Smooth muscle cell (in vitro differentiated cells): ENCODE measurements at regions not wholly inside any gene's neighbourhood (a gene's known extent, or its start where the extent isn't known, plus 50 kb on each side); places are given as distances from the start of the nearest gene placed in this dataset.

Experiments
- DNase-seq: peaks from one replicate; lab custom pipeline; 2025; ENCODE audit not compliant: unreplicated experiment; lab: John Stamatoyannopoulos, UW
- H2AFZ ChIP-seq: fragments of 200-600 bp; sonication (generic); 2 replicates; pipeline ENCODE4 v1.6.0; 2016; ENCODE audit warnings: antibody characterized with exemption, low read depth, mild to moderate bottlenecking
- H3F3A ChIP-seq: fragments of 200-600 bp; sonication (generic); 2 replicates; pipeline ENCODE4 v1.6.0; 2017; ENCODE audit warnings: antibody characterized with exemption, low read depth
- H3K27ac ChIP-seq: fragments of 200-600 bp; sonication (generic); 2 replicates; pipeline ENCODE4 v1.5.1; 2016; ENCODE audit warnings: low read depth, mild to moderate bottlenecking
- H3K27me3 ChIP-seq: fragments of 200-600 bp; sonication (generic); 2 replicates; pipeline ENCODE4 v1.6.1; 2016; ENCODE audit warnings: low read depth, mild to moderate bottlenecking
- H3K36me3 ChIP-seq: fragments of 200-600 bp; sonication (generic); 2 replicates; pipeline ENCODE4 v1.5.1; 2016; ENCODE audit warnings: low read depth
- H3K4me1 ChIP-seq: fragments of 200-600 bp; sonication (generic); 2 replicates; pipeline ENCODE4 v1.5.1; 2016; ENCODE audit warnings: low read depth
- H3K4me2 ChIP-seq: fragments of 200-600 bp; sonication (generic); 2 replicates; pipeline ENCODE4 v1.6.0; 2016; ENCODE audit warnings: mild to moderate bottlenecking
- H3K4me3 ChIP-seq: fragments of 200-600 bp; sonication (generic); 2 replicates; pipeline ENCODE4 v1.5.1; 2016; ENCODE audit warnings: mild to moderate bottlenecking
- H3K79me2 ChIP-seq: fragments of 200-600 bp; sonication (generic); 2 replicates; pipeline ENCODE4 v1.6.0; 2016; ENCODE audit warnings: low read depth, mild to moderate bottlenecking
- H3K9ac ChIP-seq: fragments of 200-600 bp; sonication (generic); 2 replicates; pipeline ENCODE4 v1.6.0; 2016; ENCODE audit warnings: low read depth
- H3K9me3 ChIP-seq: fragments of 200-600 bp; sonication (generic); replicated peaks from 2 replicates; pipeline ENCODE4 v1.5.1; 2016; ENCODE audit warnings: low read depth
- H4K20me1 ChIP-seq: fragments of 200-600 bp; sonication (generic); 2 replicates; pipeline ENCODE4 v1.6.0; 2016; ENCODE audit warnings: low read depth
- CTCF ChIP-seq: fragments of 200-600 bp; sonication (generic); IDR thresholded peaks from 2 replicates; pipeline ENCODE4 v1.5.1; 2017; ENCODE audit warnings: borderline replicate concordance, mild to moderate bottlenecking, antibody characterized with exemption; ENCODE audit not compliant: insufficient read depth, poor library complexity, severe bottlenecking
- WGBS: methylation state at CpG from one replicate; pipeline ENCODE4 v1.1.7; 2016; ENCODE audit warnings: low lambda C conversion rate; 5-methylcytosine and 5-hydroxymethylcytosine counted together

- Histone ChIP-seq H3K27ac (no peak overlapping the region), H3K4me3 (no peak overlapping the region), H4K20me1 (no peaks in the 10 kb centered on the region), H3K4me1 (no peaks in the 10 kb centered on the region), H3K79me2 (no peaks in the 10 kb centered on the region), H3K9ac (no peak overlapping the region), H3K36me3 (no peaks in the 10 kb centered on the region), H3K4me2 (no peak overlapping the region), H3K9me3 (no peaks in the 10 kb centered on the region), H2AFZ (no peak overlapping the region), H3K27me3 (no peaks in the 10 kb centered on the region), H3F3A (no peaks in the 10 kb centered on the region)
- no peak for TF ChIP-seq CTCF
- WGBS: 88% methylated on average over 2 of the region's 2 CpGs
- no peak for DNase-seq
Measured at GRCh38 chr21:24148461-24148860, 1458.8 kb downstream of the MRPL39 start.

- Histone ChIP-seq H3F3A (no peaks in the 10 kb centered on the region), H3K27ac (no peak overlapping the region), H3K4me1 (no peaks in the 10 kb centered on the region), H3K9me3 (no peaks in the 10 kb centered on the region), H3K27me3 (no peaks in the 10 kb centered on the region), H2AFZ (no peak overlapping the region), H3K4me2 (no peak overlapping the region), H3K4me3 (no peak overlapping the region), H3K79me2 (no peaks in the 10 kb centered on the region), H3K9ac (no peak overlapping the region), H3K36me3 (no peaks in the 10 kb centered on the region), H4K20me1 (no peaks in the 10 kb centered on the region)
- DNase-seq: no peak
- WGBS: 79% methylated on average over 3 of the region's 3 CpGs
- TF ChIP-seq CTCF: no peak
Measured at GRCh38 chr21:24147674-24148073, 1459.6 kb downstream of the MRPL39 start.

GRCh38 chr21:24131056-24131455 is 1476.2 kb downstream of the MRPL39 start:
- H4K20me1 ChIP-seq: no peaks in the 10 kb centered on the region
- WGBS: 11% methylated on average over 1 of the region's 1 CpG
- no peaks in the 10 kb centered on the region for H3F3A ChIP-seq
- H3K27me3 ChIP-seq: no peaks in the 10 kb centered on the region
- H3K4me3 ChIP-seq: no peak overlapping the region
- H2AFZ ChIP-seq: no peak overlapping the region
- no peak overlapping the region for H3K4me2 ChIP-seq
- no peaks in the 10 kb centered on the region for H3K9me3 ChIP-seq
- DNase-seq: no peak
- no peaks in the 10 kb centered on the region for H3K4me1 ChIP-seq
- no peak for TF ChIP-seq CTCF
- no peak overlapping the region for H3K9ac ChIP-seq
- H3K79me2 ChIP-seq: no peaks in the 10 kb centered on the region
- H3K36me3 ChIP-seq: no peaks in the 10 kb centered on the region
- no peak overlapping the region for H3K27ac ChIP-seq

- H4K20me1 ChIP-seq: no peaks in the 10 kb centered on the region
- WGBS: 22% methylated on average over 1 of the region's 1 CpG
- DNase-seq: no peak
Measured at GRCh38 chr21:24127651-24128050, 1479.6 kb downstream of the MRPL39 start.

More at GRCh38 chr21:24127651-24128050, 1479.6 kb downstream of the MRPL39 start:
- Histone ChIP-seq H3K27me3 (no peaks in the 10 kb centered on the region), H3K4me1 (no peaks in the 10 kb centered on the region), H3K79me2 (no peaks in the 10 kb centered on the region), H3F3A (no peaks in the 10 kb centered on the region), H3K4me3 (no peak overlapping the region), H3K9me3 (no peaks in the 10 kb centered on the region), H3K4me2 (no peak overlapping the region), H3K36me3 (no peaks in the 10 kb centered on the region), H3K9ac (no peak overlapping the region), H2AFZ (no peak overlapping the region), H3K27ac (no peak overlapping the region)
- no peak for TF ChIP-seq CTCF
